SK-N-SH (cell line): ENCODE measurements at regions not wholly inside any gene's neighbourhood (a gene's known extent, or its start where the extent isn't known, plus 50 kb on each side); places are given as distances from the start of the nearest gene placed in this dataset.

Source experiments
- CTCF ChIA-PET: fragments of 300-600, 350-600 bp; formaldehyde crosslinking; extraction: SDS; loops from one replicate; lab custom pipeline; 2021; lab: Yijun Ruan, JAX
- POLR2A ChIA-PET: fragments of 350-600 bp; sonication (Branson Sonifier 250); formaldehyde crosslinking; extraction: SDS; loops from one replicate; lab custom pipeline; 2020; ENCODE audit warnings: antibody characterized with exemption, inconsistent platforms; lab: Yijun Ruan, JAX
- DNase-seq: peaks from one replicate; pipeline ENCODE4 v3.0.0; 2012
- H2AFZ ChIP-seq: fragments of 200-600 bp; sonication (generic); 2 replicates; pipeline ENCODE4 v1.8.1; 2016; ENCODE audit warnings: antibody characterized with exemption, mild to moderate bottlenecking, low read depth
- H3F3A ChIP-seq: fragments of 200-600 bp; sonication (generic); replicated peaks from 2 replicates; pipeline ENCODE3; 2016; ENCODE audit warnings: antibody characterized with exemption, mild to moderate bottlenecking; ENCODE audit not compliant: insufficient read depth
- H3K27ac ChIP-seq, 2 experiments: fragments of 200-500 bp in 1 of 2; fragments of 200-600 bp in 1 of 2; sonication (Bioruptor generic) in 1 of 2; sonication (generic), shearing (Covaris generic) in 1 of 2; 2 replicates each; pipeline versions ENCODE4 v1.5.1 to v1.6.1; 2014 to 2016; ENCODE audit warnings: low read depth in 2 of 2, inconsistent platforms in 1 of 2, low read length in 1 of 2, mild to moderate bottlenecking in 1 of 2, mixed read lengths in 1 of 2
- H3K27me3 ChIP-seq: fragments of 200-600 bp; sonication (generic), shearing (Covaris generic); 2 replicates; pipeline ENCODE4 v1.6.1; 2016; ENCODE audit warnings: mixed run types; ENCODE audit not compliant: insufficient read depth
- H3K36me3 ChIP-seq, 2 experiments: fragments of 200-500 bp in 1 of 2; fragments of 200-600 bp in 1 of 2; sonication (Bioruptor generic) in 1 of 2; sonication (generic) in 1 of 2; replicated peaks in 1 of 2; 2 replicates each; pipeline versions ENCODE3 to v1.5.1; 2014 to 2016; ENCODE audit warnings: low read length in 1 of 2, mild to moderate bottlenecking in 1 of 2; ENCODE audit not compliant: insufficient read depth in 2 of 2, control insufficient read depth in 1 of 2
- H3K4me1 ChIP-seq, 2 experiments: fragments of 200-500 bp in 1 of 2; fragments of 200-600 bp in 1 of 2; sonication (Bioruptor generic) in 1 of 2; sonication (generic), shearing (Covaris generic) in 1 of 2; 2 replicates each; pipeline versions ENCODE4 v1.5.1 to v1.6.1; 2014 to 2016; ENCODE audit warnings: low read depth in 1 of 2, low read length in 1 of 2, mixed run types in 1 of 2; ENCODE audit not compliant: insufficient read depth in 2 of 2, control insufficient read depth in 1 of 2
- H3K4me2 ChIP-seq: fragments of 200-600 bp; sonication (generic), shearing (Covaris generic); 2 replicates; pipeline ENCODE4 v1.6.1; 2017; ENCODE audit warnings: mixed run types
- H3K4me3 ChIP-seq, 2 experiments: fragments of 200-500 bp in 1 of 2; fragments of 200-600 bp in 1 of 2; sonication (Bioruptor generic) in 1 of 2; sonication (generic), shearing (Covaris generic) in 1 of 2; 2 replicates each; pipeline versions ENCODE4 v1.5.1 to v1.8.1; 2014 to 2016; ENCODE audit warnings: low read depth in 2 of 2, inconsistent platforms in 1 of 2, low read length in 1 of 2, mild to moderate bottlenecking in 1 of 2, mixed read lengths in 1 of 2, moderate library complexity in 1 of 2
- H3K79me2 ChIP-seq: fragments of 200-600 bp; sonication (generic); 2 replicates; pipeline ENCODE4 v1.8.1; 2017; ENCODE audit warnings: mild to moderate bottlenecking; ENCODE audit not compliant: insufficient read depth
- H3K9ac ChIP-seq: fragments of 200-600 bp; sonication (generic); 2 replicates; pipeline ENCODE4 v1.6.1; 2017; ENCODE audit warnings: mixed run types
- H3K9me2 ChIP-seq: fragments of 200-600 bp; sonication (generic); 2 replicates; pipeline ENCODE4 v1.6.1; 2017; ENCODE audit warnings: mixed run types
- H3K9me3 ChIP-seq: fragments of 200-600 bp; sonication (generic); 2 replicates; pipeline ENCODE4 v1.6.1; 2017; ENCODE audit warnings: mixed run types, mild to moderate bottlenecking, moderate library complexity
- H4K20me1 ChIP-seq: fragments of 200-600 bp; sonication (generic); 2 replicates; pipeline ENCODE4 v1.6.1; 2017; ENCODE audit warnings: mild to moderate bottlenecking, mixed run types; ENCODE audit not compliant: insufficient read depth
- EP300 ChIP-seq, 2 experiments: IDR thresholded peaks; 2 replicates each; pipeline versions ENCODE4 v1.4.0 to v1.6.1; 2012; ENCODE audit warnings: borderline replicate concordance in 1 of 2, low read depth in 1 of 2, low read length in 1 of 2
- FOXM1 ChIP-seq: IDR thresholded peaks from 2 replicates; pipeline ENCODE4 v1.4.0; 2012; ENCODE audit warnings: low read depth, mild to moderate bottlenecking
- MXI1 ChIP-seq: IDR thresholded peaks from 2 replicates; pipeline ENCODE4 v1.6.1; 2012; ENCODE audit warnings: mild to moderate bottlenecking, low read depth, low read length, improper control_type of control experiment
- NFIC ChIP-seq: IDR thresholded peaks from 2 replicates; pipeline ENCODE4 v1.4.0; 2012; ENCODE audit warnings: borderline replicate concordance
- NRF1 ChIP-seq: IDR thresholded peaks from 2 replicates; pipeline ENCODE4 v1.6.1; 2012; ENCODE audit warnings: low read depth, mild to moderate bottlenecking, low read length
- RAD21 ChIP-seq: IDR thresholded peaks from 2 replicates; pipeline ENCODE4 v1.6.1; 2012; ENCODE audit warnings: mild to moderate bottlenecking, low read length
- SIN3A ChIP-seq: IDR thresholded peaks from 2 replicates; pipeline ENCODE4 v1.6.1; 2012; ENCODE audit warnings: low read depth, mild to moderate bottlenecking, low read length, moderate library complexity, borderline replicate concordance
- TAF1 ChIP-seq: IDR thresholded peaks from 2 replicates; pipeline ENCODE4 v1.6.1; 2012; ENCODE audit warnings: low read depth, mild to moderate bottlenecking, low read length, moderate library complexity, borderline replicate concordance
- WGBS: methylation state at CpG from one replicate; pipeline ENCODE4 v1.1.6; 2017; ENCODE audit warnings: low lambda C conversion rate; 5-methylcytosine and 5-hydroxymethylcytosine counted together
- TF ChIP-seq, protein P1 (sequence below): IDR thresholded peaks from 2 replicates; pipeline ENCODE4; 2012
- TF ChIP-seq, protein P2 (sequence below): IDR thresholded peaks from 2 replicates; pipeline ENCODE4 v1.4.0; 2012; ENCODE audit warnings: low read depth
- TF ChIP-seq, protein P3 (sequence below): fragments of 150-350 bp; IDR thresholded peaks from 2 replicates; pipeline ENCODE4 v1.6.1; 2017; ENCODE audit warnings: antibody characterized with exemption, low read length, low read depth, borderline replicate concordance
- TF ChIP-seq, protein P4 (sequence below): IDR thresholded peaks from 2 replicates; pipeline ENCODE4 v1.4.0; 2012; ENCODE audit warnings: low read depth, borderline replicate concordance

DNA sequence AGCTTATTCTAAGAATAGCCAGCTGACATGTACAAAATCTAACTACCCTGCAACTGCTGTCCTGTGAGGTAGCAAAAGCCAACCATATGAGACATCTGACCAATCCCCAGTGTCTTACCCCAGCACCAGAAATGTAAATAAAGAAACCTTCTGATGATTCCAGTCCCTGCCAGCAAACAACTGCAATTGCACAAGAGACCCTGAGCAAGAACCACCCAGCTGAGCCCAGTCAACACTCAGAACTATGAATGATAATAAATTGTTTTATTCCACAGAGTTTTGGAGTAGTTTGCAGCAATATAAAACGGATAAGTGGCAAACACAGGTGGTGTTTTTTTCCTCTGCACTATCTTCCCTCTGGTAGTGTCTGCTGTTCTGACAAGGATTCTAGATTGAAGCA, 94.9 kb downstream of the ERCC5 start:
- Histone ChIP-seq H4K20me1 (no peaks in the 10 kb centered on the region), H3K27ac (no peak overlapping the region), H2AFZ (no peak overlapping the region), H3K9me3 (no peaks in the 10 kb centered on the region), H3K4me1 (no peaks in the 10 kb centered on the region), H3K27me3 (no peaks in the 10 kb centered on the region), H3F3A (no peaks in the 10 kb centered on the region), H3K9me2 (no peaks in the 10 kb centered on the region), H3K79me2 (no peaks in the 10 kb centered on the region), H3K36me3 (no peaks in the 10 kb centered on the region), H3K9ac (no peak overlapping the region)
- POLR2A ChIA-PET, result no interaction called here
- CTCF ChIA-PET, result interaction anchor here (0.8 kb wide), 1 partner anchor 65 kb away, joined by 3 read pairs; no protein-coding TSS in a partner anchor
- no peak for DNase-seq
- no peak for TF ChIP-seq RAD21
- TF ChIP-seq MXI1, result no peak
- TF ChIP-seq SIN3A, result no peak
- TF ChIP-seq EP300 (IDR thresholded peaks at IDR 0.05; ENCODE audit: borderline replicate concordance in 1 of 2, low read depth in 1 of 2, low read length in 1 of 2), result no peak
- no peak for TF ChIP-seq FOXM1
- TF ChIP-seq, protein P1, sequence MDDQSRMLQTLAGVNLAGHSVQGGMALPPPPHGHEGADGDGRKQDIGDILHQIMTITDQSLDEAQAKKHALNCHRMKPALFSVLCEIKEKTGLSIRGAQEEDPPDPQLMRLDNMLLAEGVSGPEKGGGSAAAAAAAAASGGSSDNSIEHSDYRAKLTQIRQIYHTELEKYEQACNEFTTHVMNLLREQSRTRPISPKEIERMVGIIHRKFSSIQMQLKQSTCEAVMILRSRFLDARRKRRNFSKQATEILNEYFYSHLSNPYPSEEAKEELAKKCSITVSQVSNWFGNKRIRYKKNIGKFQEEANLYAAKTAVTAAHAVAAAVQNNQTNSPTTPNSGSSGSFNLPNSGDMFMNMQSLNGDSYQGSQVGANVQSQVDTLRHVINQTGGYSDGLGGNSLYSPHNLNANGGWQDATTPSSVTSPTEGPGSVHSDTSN, result no peak
- TF ChIP-seq, protein P2, sequence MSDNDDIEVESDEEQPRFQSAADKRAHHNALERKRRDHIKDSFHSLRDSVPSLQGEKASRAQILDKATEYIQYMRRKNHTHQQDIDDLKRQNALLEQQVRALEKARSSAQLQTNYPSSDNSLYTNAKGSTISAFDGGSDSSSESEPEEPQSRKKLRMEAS, result no peak
- TF ChIP-seq TAF1, result no peak
- no peak for TF ChIP-seq NRF1
- TF ChIP-seq, all 33 proteins: peak for 0
- H3K4me2 ChIP-seq, result no peak overlapping the region
- no peak overlapping the region for H3K4me3 ChIP-seq
- 20% methylated on average over 1 of the region's 1 CpG for WGBS

DNA sequence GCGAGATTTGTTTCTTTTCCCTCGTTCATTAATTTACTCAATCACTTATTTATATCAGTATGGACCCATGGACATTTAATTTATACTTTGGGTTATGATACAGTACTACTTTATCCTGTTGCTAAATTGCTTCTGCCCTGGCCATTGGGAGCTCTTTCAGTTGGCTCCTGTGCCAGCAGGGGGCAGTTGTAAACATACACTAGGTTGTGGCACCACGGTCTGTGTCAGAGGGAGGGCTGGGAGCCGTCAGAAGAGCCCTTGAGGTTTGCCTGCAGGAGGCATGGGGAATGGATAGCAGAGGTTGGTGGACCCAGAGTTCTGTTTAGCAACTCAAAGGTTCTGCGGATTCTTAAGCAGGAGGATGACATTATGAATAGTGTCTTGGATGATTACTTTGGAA, 94.3 kb downstream of the ERCC5 start:
- H4K20me1 ChIP-seq, result no peaks in the 10 kb centered on the region
- DNase-seq, result no peak
- ChIA-PET CTCF (interaction anchor here (0.6 to 1.0 kb wide), 3 partner anchors 13 to 65 kb away, joined by 3 read pairs; no protein-coding TSS in a partner anchor), POLR2A (no interaction called here)
- no peaks in the 10 kb centered on the region for H3K9me3 ChIP-seq
- H3K36me3 ChIP-seq, result no peaks in the 10 kb centered on the region
- no peaks in the 10 kb centered on the region for H3K9me2 ChIP-seq
- no peak overlapping the region for H2AFZ ChIP-seq
- no peak overlapping the region for H3K9ac ChIP-seq
- no peak overlapping the region for H3K4me2 ChIP-seq
- no peaks in the 10 kb centered on the region for H3K4me1 ChIP-seq
- 44% methylated on average over 5 of the region's 5 CpGs for WGBS
- no peaks in the 10 kb centered on the region for H3K79me2 ChIP-seq
- no peak overlapping the region for H3K4me3 ChIP-seq
- no peaks in the 10 kb centered on the region for H3F3A ChIP-seq
- H3K27ac ChIP-seq, result no peak overlapping the region
- TF ChIP-seq, protein P3, sequence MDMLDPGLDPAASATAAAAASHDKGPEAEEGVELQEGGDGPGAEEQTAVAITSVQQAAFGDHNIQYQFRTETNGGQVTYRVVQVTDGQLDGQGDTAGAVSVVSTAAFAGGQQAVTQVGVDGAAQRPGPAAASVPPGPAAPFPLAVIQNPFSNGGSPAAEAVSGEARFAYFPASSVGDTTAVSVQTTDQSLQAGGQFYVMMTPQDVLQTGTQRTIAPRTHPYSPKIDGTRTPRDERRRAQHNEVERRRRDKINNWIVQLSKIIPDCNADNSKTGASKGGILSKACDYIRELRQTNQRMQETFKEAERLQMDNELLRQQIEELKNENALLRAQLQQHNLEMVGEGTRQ, result no peak
- no peak for TF ChIP-seq NFIC
- TF ChIP-seq, protein P4, sequence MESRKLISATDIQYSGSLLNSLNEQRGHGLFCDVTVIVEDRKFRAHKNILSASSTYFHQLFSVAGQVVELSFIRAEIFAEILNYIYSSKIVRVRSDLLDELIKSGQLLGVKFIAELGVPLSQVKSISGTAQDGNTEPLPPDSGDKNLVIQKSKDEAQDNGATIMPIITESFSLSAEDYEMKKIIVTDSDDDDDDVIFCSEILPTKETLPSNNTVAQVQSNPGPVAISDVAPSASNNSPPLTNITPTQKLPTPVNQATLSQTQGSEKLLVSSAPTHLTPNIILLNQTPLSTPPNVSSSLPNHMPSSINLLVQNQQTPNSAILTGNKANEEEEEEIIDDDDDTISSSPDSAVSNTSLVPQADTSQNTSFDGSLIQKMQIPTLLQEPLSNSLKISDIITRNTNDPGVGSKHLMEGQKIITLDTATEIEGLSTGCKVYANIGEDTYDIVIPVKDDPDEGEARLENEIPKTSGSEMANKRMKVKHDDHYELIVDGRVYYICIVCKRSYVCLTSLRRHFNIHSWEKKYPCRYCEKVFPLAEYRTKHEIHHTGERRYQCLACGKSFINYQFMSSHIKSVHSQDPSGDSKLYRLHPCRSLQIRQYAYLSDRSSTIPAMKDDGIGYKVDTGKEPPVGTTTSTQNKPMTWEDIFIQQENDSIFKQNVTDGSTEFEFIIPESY, result no peak
- H3K27me3 ChIP-seq, result no peaks in the 10 kb centered on the region
